Heart right ventricle (tissue), 16 donors: ENCODE measurements at regions not wholly inside any gene's neighbourhood (a gene's known extent, or its start where the extent isn't known, plus 50 kb on each side); places are given as distances from the start of the nearest gene placed in this dataset.
A peak's percentile ranks its signal among the peaks of the same experiment; 100 is the strongest.
"Not testable (repeated sequence)": the region's sequence is repeated elsewhere in the genome, so short reads cannot be mapped to it uniquely, and the experiment has no call there.

Source experiments
- ATAC-seq, 8 donors: fragments of 200-7000 bp; cut with Tn5 transposase; one replicate each; pipeline ENCODE4 v1.9.1; 2020; ENCODE audit warnings: mild to moderate bottlenecking in 8 of 8, moderate library complexity in 8 of 8, moderate number of reproducible peaks in 1 of 8
- DNase-seq, 2 donors: peaks; one replicate each; pipeline ENCODE4 v3.0.0-alpha.2; 2020
- H3K27ac ChIP-seq, 10 donors: fragments of 200-600 bp; sonication (generic) in 2 of 10; one replicate each; pipeline versions ENCODE4 v1.5.0 to v1.8.0; 2020 to 2022; ENCODE audit warnings: mild to moderate bottlenecking in 3 of 10
- H3K27me3 ChIP-seq, 7 donors: fragments of 200-600 bp; one replicate each; pipeline ENCODE4 v1.8.0; 2021 to 2022; ENCODE audit warnings: mild to moderate bottlenecking in 2 of 7
- H3K36me3 ChIP-seq, 9 donors: fragments of 200-600 bp; sonication (generic) in 1 of 9; one replicate each; pipeline versions ENCODE4 v1.5.0 to v1.8.0; 2020 to 2022; ENCODE audit warnings: mild to moderate bottlenecking in 2 of 9
- H3K4me1 ChIP-seq, 9 donors: fragments of 200-600 bp; sonication (generic) in 1 of 9; one replicate each; pipeline versions ENCODE4 v1.5.0 to v1.8.0; 2020 to 2022; ENCODE audit warnings: mild to moderate bottlenecking in 4 of 9
- H3K4me3 ChIP-seq, 10 donors: fragments of 200-600 bp; sonication (generic) in 2 of 10; one replicate each; pipeline versions ENCODE4 v1.5.0 to v1.8.0; 2020 to 2022; ENCODE audit warnings: mild to moderate bottlenecking in 7 of 10, moderate library complexity in 2 of 10
- H3K9me3 ChIP-seq, 11 donors: fragments of 200-600 bp in 10 of 11; sonication (generic) in 2 of 11; one replicate each; pipeline versions ENCODE4 v1.5.0 to v1.8.0; 2013 to 2022; ENCODE audit warnings: mild to moderate bottlenecking in 2 of 11, control low read depth in 1 of 11, moderate library complexity in 1 of 11
- CTCF ChIP-seq, 9 donors: fragments of 200-600 bp; sonication (generic) in 2 of 9; IDR thresholded peaks; one replicate each; pipeline versions ENCODE4 v1.5.0 to v1.8.0; 2021 to 2022; ENCODE audit warnings: antibody characterized with exemption in 9 of 9, mild to moderate bottlenecking in 5 of 9, moderate library complexity in 1 of 9
- WGBS, 2 donors: extraction: QIAGEN DNeasy Blood & Tissue Kit; methylation state at CpG; one replicate each; pipeline ENCODE4 v1.1.7; 2013; ENCODE audit warnings: inconsistent platforms in 1 of 2; 5-methylcytosine and 5-hydroxymethylcytosine counted together
- intact Hi-C, 10 donors: fragments of 100-400 bp; cut with DNase I; formaldehyde crosslinking; loops; one replicate each; pipeline versions ENCODE4 v1.11.1 to v1.14.2; 2022
- donor health status: Arrhythmogenic right ventricular cardiomyopathy.
- donor health status: ischemic (EF 13 %, LVEDD 7.1; RV severe dilation, severe dysfunction).
- donor health status: healthy with polysubstance abuse.
- donor health status: DM: no; HTN: yes; CAD: no.
- donor health status: DM: no; HTN: no; CAD: no.
- donor health status: ischemic (EF 25% LVEDD 6.9; RV normal size, moderate dysfunction).
- donor health status: ischemic (EF 25% LVEDD 5.7; RV mildly dilated, moderate dysfunction).
- donor health status: healthy.
- donor health status: DM: yes; HTN: yes; CAD: no.
- donor health status: Ischemic cardiomyopathy.
- donor health status: ischemic (EF 35%, LVEDD 5.7; RV mildly dilated, moderate dysfunction).
- donor health status: nonischemic (EF 11% LVEDD 7.7; RV severe dilation, severe dysfunction).
- donor health status: DM: yes; HTN: yes; CAD: no.
- donor health status: PGD.
- donor health status: ischemic (EF 29% LVEDD 5.4; RV normal size, mild dysfunction).
- donor health status: nonischemic (EF 23%, LVEDD 6.1; RV moderate dilation, normal function).

GRCh38 chr20:23295934-23296333, 54.7 kb upstream of the NXT1 start:
- Histone ChIP-seq H3K36me3 (no peaks in the 10 kb centered on the region), H3K27me3 (peaks cover 0 to 7% (median 0%) of the 10 kb centered on the region in 7 donors), H3K4me1 (peaks cover 0 to 19% (median 12%) of the 10 kb centered on the region in 9 donors), H3K4me3 (no peak overlapping the region), H3K9me3 (no peaks in the 10 kb centered on the region), H3K27ac (no peak overlapping the region)
- ATAC-seq (no peak), DNase-seq (no peak)
- intact Hi-C loops: loop anchor here in 1 of 10 donors (10.0 kb wide), 1 partner anchor 51 kb away; no protein-coding TSS in a partner anchor
- 94% methylated on average over 5 of the region's 5 CpGs for WGBS, 2 donors
- TF ChIP-seq CTCF (IDR thresholded peaks at IDR 0.05): no peak

GRCh38 chr20:23294671-23295070, 55.9 kb upstream of the NXT1 start:
- no peak for TF ChIP-seq CTCF (IDR thresholded peaks at IDR 0.05)
- DNase-seq (no peak), ATAC-seq (no peak)
- peaks cover 0 to 7% (median 0%) of the 10 kb centered on the region in 7 donors for H3K27me3 ChIP-seq
- intact Hi-C loops: loop anchor here in 1 of 10 donors (10.0 kb wide), 1 partner anchor 50 kb away; no protein-coding TSS in a partner anchor
- 93% methylated on average over 10 of the region's 10 CpGs for WGBS, 2 donors
- H3K27ac ChIP-seq: peak overlapping the region in 8 of 10 donors; percentile 17 to 71 (median 60)
- H3K4me3 ChIP-seq: no peak overlapping the region
- H3K9me3 ChIP-seq: no peaks in the 10 kb centered on the region
- H3K36me3 ChIP-seq: no peaks in the 10 kb centered on the region
- H3K4me1 ChIP-seq: peaks cover 0 to 28% (median 15%) of the 10 kb centered on the region in 9 donors

GRCh38 chr20:23294166-23294565, 56.4 kb upstream of the NXT1 start:
- Histone ChIP-seq H3K27ac (peak overlapping the region; percentile 17 to 75 (median 60)), H3K36me3 (no peaks in the 10 kb centered on the region), H3K27me3 (peaks cover 0 to 7% (median 0%) of the 10 kb centered on the region in 7 donors), H3K4me3 (no peak overlapping the region), H3K9me3 (no peaks in the 10 kb centered on the region), H3K4me1 (peaks cover 0 to 33% (median 19%) of the 10 kb centered on the region in 9 donors)
- intact Hi-C loops: loop anchor here in 1 of 10 donors (10.0 kb wide), 1 partner anchor 49 kb away; no protein-coding TSS in a partner anchor
- no peak for TF ChIP-seq CTCF (IDR thresholded peaks at IDR 0.05)
- ATAC-seq (peak in 1 of 8 donors; percentile 13), DNase-seq (no peak)
- 82 to 83% methylated on average over 6 of the region's 6 CpGs for WGBS, 2 donors

- intact Hi-C loops: loop anchor here in 1 of 10 donors (10.0 kb wide), 1 partner anchor 49 kb away; no protein-coding TSS in a partner anchor
- TF ChIP-seq CTCF (IDR thresholded peaks at IDR 0.05): no peak
- ATAC-seq (peak; percentile 64 to 91 (median 87)), DNase-seq (peak in 1 of 2 donors; percentile 41)
- H3K9me3 ChIP-seq: no peaks in the 10 kb centered on the region
- peaks cover 0 to 35% (median 19%) of the 10 kb centered on the region in 9 donors for H3K4me1 ChIP-seq
- H3K36me3 ChIP-seq: no peaks in the 10 kb centered on the region
- H3K27me3 ChIP-seq: peaks cover 0 to 11% (median 0%) of the 10 kb centered on the region in 7 donors
- H3K27ac ChIP-seq: peak overlapping the region; percentile 17 to 75 (median 68)
- WGBS, 2 donors: 53 to 65% methylated on average over 6 of the region's 6 CpGs
- no peak overlapping the region for H3K4me3 ChIP-seq
Observed at GRCh38 chr20:23293689-23294088, 56.9 kb upstream of the NXT1 start.

- not testable (repeated sequence) for DNase-seq, ATAC-seq, H3K9me3 ChIP-seq, H3K4me3 ChIP-seq, H3K36me3 ChIP-seq
- H3K27me3 ChIP-seq: peaks cover 0 to 11% (median 0%) of the 10 kb centered on the region in 7 donors
- peaks cover 0 to 35% (median 19%) of the 10 kb centered on the region in 9 donors for H3K4me1 ChIP-seq
- intact Hi-C loops: loop anchor here in 1 of 10 donors (10.0 kb wide), 1 partner anchor 48 kb away; no protein-coding TSS in a partner anchor
- 93 to 99% methylated on average over 5 of the region's 5 CpGs for WGBS, 2 donors
- H3K27ac ChIP-seq: peak overlapping the region in 1 of 10 donors; percentile 71
Observed at GRCh38 chr20:23292311-23292710, 58.3 kb upstream of the NXT1 start.
